ENCODE measurements at regions not wholly inside any gene's neighbourhood (a gene's known extent, or its start where the extent isn't known, plus 50 kb on each side); places are given as distances from the start of the nearest gene placed in this dataset.

DNA sequence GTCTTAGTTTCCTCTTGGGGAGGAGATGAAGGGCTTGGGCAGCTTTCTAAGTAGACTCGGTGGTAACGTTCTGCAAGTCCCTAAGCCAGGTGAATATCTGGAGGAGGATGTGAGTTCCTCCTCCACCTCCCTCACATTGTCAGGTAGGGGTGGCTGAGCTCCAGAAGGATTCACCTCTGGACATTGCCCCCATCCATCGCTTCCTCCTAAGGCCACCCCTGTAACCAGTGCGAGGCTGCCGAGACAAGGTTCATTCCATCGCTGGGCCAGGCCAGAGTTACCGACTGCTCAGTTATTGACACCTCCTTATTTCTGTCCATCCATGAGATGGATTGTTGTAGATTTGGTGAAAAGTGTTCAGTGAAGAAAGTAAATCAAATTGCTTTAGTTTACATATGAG is 334.1 kb upstream of the KLF6 start:
- POLR2A ChIA-PET: no interaction called here
- Mint-ChIP-seq H3K9me3 (peaks cover 4% of the 10 kb centered on the region; the same call in 1 of the 2 replicates), H3K4me3 (no peak overlapping the region), H3K27me3 (ENCODE audit: low read depth) (no peaks in the 10 kb centered on the region), H3K36me3 (no peaks in the 10 kb centered on the region), H3K4me1 (peaks cover 8% of the 10 kb centered on the region), H3K27ac (no peak overlapping the region)
- CTCF ChIA-PET: no interaction called here
- ATAC-seq (no peak), DNase-seq (ENCODE audit: low spot score) (no peak)
- TF ChIP-seq GTF2I (CRISPR knock-in tag; conservative IDR thresholded peaks at IDR 0.05) (no peak), NR3C1 (CRISPR knock-in tag; conservative IDR thresholded peaks at IDR 0.05; ENCODE audit: low read depth) (no peak), ZNF396 (CRISPR knock-in tag; IDR thresholded peaks at IDR 0.05; ENCODE audit: borderline replicate concordance) (no peak), JUN (CRISPR knock-in tag; IDR thresholded peaks at IDR 0.05) (no peak), MXD4 (CRISPR knock-in tag; IDR thresholded peaks at IDR 0.05; ENCODE audit: borderline replicate concordance) (no peak), ZNF671 (CRISPR knock-in tag; IDR thresholded peaks at IDR 0.05) (no peak), ZNF317 (CRISPR knock-in tag; IDR thresholded peaks at IDR 0.05; ENCODE audit: borderline replicate concordance, low read depth) (no peak), EMX1 (CRISPR knock-in tag; IDR thresholded peaks at IDR 0.05) (no peak), ESRRA (CRISPR knock-in tag; IDR thresholded peaks at IDR 0.05; ENCODE audit: borderline replicate concordance) (no peak), ZNF121 (CRISPR knock-in tag; IDR thresholded peaks at IDR 0.05) (no peak), KAT7 (CRISPR knock-in tag; IDR thresholded peaks at IDR 0.05; ENCODE audit: borderline replicate concordance) (no peak), ELF4 (CRISPR knock-in tag; IDR thresholded peaks at IDR 0.05; ENCODE audit: low read depth) (no peak)
- TF ChIP-seq, protein P1, sequence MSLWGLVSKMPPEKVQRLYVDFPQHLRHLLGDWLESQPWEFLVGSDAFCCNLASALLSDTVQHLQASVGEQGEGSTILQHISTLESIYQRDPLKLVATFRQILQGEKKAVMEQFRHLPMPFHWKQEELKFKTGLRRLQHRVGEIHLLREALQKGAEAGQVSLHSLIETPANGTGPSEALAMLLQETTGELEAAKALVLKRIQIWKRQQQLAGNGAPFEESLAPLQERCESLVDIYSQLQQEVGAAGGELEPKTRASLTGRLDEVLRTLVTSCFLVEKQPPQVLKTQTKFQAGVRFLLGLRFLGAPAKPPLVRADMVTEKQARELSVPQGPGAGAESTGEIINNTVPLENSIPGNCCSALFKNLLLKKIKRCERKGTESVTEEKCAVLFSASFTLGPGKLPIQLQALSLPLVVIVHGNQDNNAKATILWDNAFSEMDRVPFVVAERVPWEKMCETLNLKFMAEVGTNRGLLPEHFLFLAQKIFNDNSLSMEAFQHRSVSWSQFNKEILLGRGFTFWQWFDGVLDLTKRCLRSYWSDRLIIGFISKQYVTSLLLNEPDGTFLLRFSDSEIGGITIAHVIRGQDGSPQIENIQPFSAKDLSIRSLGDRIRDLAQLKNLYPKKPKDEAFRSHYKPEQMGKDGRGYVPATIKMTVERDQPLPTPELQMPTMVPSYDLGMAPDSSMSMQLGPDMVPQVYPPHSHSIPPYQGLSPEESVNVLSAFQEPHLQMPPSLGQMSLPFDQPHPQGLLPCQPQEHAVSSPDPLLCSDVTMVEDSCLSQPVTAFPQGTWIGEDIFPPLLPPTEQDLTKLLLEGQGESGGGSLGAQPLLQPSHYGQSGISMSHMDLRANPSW (CRISPR knock-in tag; conservative IDR thresholded peaks at IDR 0.05; ENCODE audit: low read depth): no peak
- TF ChIP-seq, protein P2, sequence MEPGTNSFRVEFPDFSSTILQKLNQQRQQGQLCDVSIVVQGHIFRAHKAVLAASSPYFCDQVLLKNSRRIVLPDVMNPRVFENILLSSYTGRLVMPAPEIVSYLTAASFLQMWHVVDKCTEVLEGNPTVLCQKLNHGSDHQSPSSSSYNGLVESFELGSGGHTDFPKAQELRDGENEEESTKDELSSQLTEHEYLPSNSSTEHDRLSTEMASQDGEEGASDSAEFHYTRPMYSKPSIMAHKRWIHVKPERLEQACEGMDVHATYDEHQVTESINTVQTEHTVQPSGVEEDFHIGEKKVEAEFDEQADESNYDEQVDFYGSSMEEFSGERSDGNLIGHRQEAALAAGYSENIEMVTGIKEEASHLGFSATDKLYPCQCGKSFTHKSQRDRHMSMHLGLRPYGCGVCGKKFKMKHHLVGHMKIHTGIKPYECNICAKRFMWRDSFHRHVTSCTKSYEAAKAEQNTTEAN (CRISPR knock-in tag; IDR thresholded peaks at IDR 0.05): no peak
- TF ChIP-seq, protein P3, sequence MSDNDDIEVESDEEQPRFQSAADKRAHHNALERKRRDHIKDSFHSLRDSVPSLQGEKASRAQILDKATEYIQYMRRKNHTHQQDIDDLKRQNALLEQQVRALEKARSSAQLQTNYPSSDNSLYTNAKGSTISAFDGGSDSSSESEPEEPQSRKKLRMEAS (CRISPR knock-in tag; IDR thresholded peaks at IDR 0.05): no peak
- TF ChIP-seq, protein P4, sequence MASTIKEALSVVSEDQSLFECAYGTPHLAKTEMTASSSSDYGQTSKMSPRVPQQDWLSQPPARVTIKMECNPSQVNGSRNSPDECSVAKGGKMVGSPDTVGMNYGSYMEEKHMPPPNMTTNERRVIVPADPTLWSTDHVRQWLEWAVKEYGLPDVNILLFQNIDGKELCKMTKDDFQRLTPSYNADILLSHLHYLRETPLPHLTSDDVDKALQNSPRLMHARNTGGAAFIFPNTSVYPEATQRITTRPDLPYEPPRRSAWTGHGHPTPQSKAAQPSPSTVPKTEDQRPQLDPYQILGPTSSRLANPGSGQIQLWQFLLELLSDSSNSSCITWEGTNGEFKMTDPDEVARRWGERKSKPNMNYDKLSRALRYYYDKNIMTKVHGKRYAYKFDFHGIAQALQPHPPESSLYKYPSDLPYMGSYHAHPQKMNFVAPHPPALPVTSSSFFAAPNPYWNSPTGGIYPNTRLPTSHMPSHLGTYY (CRISPR knock-in tag; IDR thresholded peaks at IDR 0.05): no peak
- TF ChIP-seq, protein P5, sequence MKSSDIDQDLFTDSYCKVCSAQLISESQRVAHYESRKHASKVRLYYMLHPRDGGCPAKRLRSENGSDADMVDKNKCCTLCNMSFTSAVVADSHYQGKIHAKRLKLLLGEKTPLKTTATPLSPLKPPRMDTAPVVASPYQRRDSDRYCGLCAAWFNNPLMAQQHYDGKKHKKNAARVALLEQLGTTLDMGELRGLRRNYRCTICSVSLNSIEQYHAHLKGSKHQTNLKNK (CRISPR knock-in tag; IDR thresholded peaks at IDR 0.05): no peak
- TF ChIP-seq, protein P6, sequence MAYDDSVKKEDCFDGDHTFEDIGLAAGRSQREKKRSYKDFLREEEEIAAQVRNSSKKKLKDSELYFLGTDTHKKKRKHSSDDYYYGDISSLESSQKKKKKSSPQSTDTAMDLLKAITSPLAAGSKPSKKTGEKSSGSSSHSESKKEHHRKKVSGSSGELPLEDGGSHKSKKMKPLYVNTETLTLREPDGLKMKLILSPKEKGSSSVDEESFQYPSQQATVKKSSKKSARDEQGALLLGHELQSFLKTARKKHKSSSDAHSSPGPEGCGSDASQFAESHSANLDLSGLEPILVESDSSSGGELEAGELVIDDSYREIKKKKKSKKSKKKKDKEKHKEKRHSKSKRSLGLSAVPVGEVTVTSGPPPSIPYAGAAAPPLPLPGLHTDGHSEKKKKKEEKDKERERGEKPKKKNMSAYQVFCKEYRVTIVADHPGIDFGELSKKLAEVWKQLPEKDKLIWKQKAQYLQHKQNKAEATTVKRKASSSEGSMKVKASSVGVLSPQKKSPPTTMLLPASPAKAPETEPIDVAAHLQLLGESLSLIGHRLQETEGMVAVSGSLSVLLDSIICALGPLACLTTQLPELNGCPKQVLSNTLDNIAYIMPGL (CRISPR knock-in tag; IDR thresholded peaks at IDR 0.05): no peak
- TF ChIP-seq, protein P7, sequence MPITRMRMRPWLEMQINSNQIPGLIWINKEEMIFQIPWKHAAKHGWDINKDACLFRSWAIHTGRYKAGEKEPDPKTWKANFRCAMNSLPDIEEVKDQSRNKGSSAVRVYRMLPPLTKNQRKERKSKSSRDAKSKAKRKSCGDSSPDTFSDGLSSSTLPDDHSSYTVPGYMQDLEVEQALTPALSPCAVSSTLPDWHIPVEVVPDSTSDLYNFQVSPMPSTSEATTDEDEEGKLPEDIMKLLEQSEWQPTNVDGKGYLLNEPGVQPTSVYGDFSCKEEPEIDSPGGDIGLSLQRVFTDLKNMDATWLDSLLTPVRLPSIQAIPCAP (CRISPR knock-in tag; IDR thresholded peaks at IDR 0.05): no peak
